ENCODE measurements at regions not wholly inside any gene's neighbourhood (a gene's known extent, or its start where the extent isn't known, plus 50 kb on each side); places are given as distances from the start of the nearest gene placed in this dataset.

DNA sequence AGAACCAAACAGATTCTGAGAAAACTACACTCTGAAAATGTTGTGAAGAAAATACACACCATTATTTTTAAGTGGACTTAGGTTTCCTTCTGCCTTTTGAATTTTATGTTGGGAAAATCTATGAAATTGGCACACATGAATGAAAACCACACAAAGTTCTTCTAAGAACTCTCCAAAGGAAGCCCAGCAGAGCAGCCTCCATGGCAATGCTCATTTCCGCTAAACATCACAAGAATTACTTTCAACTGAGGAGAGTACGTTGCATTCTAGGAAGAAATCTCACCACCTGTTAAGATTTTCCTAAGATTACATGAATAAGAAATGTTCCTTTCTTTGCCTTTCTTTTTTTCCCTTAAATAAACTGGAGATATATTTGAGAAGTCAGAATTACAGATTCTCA, 154.2 kb downstream of the BARHL2 start:
- DNase-seq (no peak), ATAC-seq (no peak)
- intact Hi-C loops (cut with DNase I, micrococcal nuclease): no loop called here

DNA sequence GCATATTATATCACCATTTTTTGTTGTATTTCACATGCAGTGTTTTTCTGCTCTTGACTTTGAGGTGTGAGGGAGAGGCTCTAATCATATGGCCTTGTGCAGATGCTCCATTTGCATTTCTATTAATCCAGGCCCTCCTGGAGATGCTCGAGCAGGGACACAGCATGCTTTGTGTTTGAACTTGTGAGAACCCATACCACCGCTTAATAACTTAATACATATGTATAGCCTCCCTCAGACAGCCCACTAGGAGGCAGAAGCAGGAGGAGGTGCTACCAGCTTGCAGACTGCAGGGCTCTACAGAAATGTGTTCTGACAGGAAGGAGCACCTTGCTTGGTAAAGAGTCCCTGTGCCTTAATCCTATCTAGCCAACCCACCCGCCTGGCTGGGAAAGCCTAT, 155.2 kb downstream of the BARHL2 start:
- DNase-seq: no peak
- intact Hi-C loops (cut with DNase I, micrococcal nuclease): no loop called here

DNA sequence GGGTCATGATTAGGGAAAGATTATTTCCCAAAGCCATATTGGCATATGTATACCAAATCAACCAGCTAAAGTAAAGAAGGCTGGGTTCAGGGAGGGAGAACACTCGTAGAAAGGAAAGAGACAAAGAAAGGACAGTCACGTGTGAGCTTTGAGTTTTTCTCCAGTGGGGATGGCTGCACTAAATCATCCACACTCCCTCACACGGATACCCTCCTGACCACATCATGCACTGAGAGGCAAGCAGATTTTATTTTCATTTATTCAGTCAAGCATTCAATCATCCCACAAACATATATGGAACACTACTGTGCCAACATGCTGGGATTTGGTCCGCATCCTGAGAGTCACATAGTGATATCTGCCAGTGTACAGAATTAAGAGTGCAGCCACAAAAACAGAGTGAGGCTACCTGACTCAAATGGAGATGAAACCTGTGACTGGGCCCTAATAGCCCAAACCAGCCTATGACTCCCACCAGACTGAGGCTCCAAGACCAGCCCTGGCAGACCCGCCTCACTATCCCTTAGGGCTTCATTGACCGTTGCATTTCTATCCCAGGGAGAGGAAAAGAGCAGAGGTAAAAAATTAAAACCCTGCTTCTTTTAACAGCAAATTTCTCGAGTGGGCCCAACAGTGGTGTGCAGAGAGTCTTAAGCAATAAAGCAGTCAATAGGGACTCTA, 155.9 kb downstream of the BARHL2 start:
- intact Hi-C loops (cut with DNase I, micrococcal nuclease): no loop called here
- ATAC-seq (no peak), DNase-seq (no peak)

More for the DNA sequence above, 155.2 kb downstream of the BARHL2 start:
- ATAC-seq: no peak

DNA sequence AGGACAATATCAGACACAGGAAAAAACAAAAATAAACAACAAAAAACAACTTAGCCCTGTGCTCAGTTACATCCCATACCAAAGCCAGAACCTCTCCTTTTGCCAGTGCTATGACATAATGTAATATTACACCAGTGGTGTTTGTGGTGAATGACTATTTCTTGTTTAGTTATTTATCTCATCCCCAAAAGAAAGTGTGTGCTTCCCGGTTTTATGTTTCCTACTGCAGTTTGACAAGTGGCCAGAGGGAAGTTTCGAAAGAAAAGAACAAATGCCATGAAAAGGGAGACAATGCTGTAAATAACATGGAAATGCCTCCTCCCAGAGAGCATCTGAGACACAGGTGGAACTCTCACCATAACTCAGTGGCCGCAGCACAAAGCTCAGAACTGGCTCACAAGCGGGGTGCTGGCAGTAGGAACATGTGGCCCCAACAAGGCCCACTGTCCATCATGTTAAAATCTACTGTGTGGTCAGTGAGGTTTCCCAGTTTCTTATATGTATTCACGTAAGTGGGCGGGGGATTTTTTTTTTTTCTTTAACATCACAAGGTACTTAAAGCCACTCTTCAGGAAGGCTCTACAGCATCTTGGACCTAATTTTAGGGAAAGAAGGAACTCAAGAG, 158.2 kb downstream of the BARHL2 start:
- intact Hi-C loops (cut with DNase I, micrococcal nuclease): no loop called here
- DNase-seq (no peak), ATAC-seq (no peak)

DNA sequence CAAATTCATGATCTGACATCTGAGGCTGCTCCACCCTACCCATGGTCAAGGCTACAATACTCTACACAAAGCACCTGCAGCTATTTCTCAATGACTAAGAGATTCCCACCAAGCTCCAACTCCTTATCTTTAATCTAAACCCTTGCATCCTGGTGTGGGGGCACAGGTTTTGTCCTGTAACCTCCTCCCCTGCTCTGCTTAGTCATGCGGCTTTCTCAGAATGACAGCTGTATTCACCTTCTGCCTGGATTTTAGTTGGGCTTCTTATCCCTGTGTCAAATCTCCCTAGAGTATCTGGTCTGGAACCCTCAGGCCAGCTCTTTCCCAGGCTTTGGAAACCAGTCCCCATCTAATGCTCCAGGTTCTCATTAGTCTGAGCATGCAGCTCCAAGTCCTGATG, 159.0 kb downstream of the BARHL2 start:
- ATAC-seq: no peak
- intact Hi-C loops (cut with DNase I, micrococcal nuclease): no loop called here
- no peak for DNase-seq

DNA sequence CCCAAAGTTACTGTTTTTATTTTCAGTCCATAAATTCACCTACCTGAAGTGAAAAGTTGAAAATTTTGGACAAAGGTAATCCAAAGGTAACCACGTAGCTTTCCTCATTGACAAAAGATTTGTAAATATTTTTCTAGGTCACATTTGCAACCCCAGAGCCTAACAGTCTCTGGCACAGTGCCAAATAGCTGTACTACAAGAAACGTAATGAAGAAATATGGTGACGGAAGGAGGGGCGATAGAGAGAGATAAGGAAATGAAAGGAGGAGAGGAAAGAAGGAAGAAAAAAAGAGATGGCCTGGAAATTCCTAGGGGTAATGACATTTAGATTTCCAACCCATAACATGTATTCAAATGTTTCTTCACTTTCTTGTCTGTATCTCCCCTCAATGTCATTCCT, 159.4 kb downstream of the BARHL2 start:
- no peak for ATAC-seq
- DNase-seq: no peak
- intact Hi-C loops (cut with DNase I, micrococcal nuclease): no loop called here

DNA sequence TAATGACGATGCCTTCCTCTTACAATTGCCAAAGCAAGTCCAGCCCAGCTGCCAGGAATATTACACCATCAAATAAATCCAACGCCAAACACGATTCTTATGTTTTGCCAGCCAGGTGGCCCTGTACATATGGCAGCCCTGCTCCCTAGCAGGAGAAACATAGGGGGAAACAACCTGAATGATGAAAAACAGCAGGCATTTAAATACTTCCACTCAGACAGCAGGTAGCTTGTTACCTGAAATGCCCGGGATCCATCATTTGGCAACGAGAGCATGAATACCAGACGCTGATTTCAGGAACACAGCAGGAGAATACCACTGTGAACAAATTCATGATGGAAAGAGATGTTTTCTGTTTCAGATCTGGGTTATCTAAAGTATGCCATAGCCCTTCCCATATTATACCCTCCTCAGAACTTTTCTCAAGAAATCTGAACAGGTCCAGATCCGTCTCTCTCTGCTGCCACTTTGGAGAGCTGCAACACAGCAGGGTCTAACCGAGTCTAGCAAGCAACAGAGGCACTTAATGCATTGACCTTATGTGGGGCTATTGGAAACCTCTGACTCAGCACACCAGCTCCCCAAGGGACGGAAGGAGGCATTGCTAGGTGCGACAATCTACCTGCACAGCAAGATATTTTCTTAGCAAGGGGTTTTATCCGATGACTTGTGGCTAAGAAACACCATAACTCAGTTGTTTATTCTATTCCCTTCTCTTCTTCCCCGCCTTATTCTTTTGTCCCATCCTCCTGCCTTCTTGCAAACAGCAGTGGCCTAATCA, 166.3 kb downstream of the BARHL2 start:
- ATAC-seq: no peak
- intact Hi-C loops (cut with DNase I, micrococcal nuclease): no loop called here
- DNase-seq: no peak

DNA sequence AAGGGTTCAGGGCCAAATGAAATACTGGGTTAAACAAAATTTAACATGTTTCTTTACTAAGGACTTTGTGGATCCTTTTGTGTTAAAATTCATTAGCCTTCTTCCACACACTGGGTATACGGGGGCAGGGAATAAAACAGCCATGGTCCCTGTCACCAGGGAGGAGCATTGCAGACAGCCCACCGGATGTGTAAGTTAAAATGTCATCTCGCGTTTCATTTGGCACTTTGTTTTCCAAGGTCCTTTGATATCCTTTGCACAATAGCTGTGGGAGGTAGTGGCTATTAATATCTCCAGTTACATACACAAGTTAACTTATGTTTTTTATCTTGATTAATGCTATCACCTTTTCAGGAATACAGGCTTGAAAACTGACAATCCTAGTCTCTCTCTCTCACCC, 172.7 kb downstream of the BARHL2 start:
- intact Hi-C loops (cut with DNase I, micrococcal nuclease): no loop called here
- ATAC-seq (no peak), DNase-seq (no peak)

DNA sequence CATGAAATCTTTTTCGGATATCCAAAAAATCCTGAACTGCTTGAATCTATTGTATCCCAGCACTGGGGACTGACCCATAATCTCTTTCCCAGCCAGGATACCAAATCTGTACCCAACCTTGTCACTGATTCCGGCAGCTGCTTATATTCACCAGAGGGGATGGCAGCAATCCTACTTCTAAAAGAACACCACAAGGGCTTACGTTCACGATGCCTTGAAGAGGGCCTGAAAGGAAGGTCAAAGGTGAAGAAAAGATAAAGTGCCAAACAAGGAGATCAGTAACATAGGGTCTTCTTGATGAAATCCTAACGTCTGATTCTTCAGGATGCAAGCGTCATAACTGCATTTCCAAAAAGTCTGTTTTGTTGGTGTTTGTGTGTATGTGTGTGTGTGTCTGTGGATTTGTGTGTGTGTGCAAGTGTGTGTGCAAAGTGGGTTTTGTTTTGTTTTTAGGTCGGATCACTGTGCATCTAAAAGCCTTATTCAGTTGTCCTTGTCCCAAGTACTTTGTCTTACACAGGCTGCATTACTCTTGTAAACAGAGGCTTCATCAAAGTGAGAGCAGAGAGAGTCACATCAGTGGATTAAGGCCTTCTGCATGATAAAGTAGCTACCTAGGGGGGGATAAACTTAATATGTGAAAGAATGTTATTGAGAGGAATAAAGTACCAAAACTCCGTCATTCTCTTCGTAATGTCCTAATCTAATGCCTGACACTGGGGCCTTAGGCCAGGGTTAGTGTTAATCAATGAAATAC, 179.3 kb downstream of the BARHL2 start:
- DNase-seq: no peak
- no peak for ATAC-seq
- intact Hi-C loops (cut with DNase I, micrococcal nuclease): no loop called here

DNA sequence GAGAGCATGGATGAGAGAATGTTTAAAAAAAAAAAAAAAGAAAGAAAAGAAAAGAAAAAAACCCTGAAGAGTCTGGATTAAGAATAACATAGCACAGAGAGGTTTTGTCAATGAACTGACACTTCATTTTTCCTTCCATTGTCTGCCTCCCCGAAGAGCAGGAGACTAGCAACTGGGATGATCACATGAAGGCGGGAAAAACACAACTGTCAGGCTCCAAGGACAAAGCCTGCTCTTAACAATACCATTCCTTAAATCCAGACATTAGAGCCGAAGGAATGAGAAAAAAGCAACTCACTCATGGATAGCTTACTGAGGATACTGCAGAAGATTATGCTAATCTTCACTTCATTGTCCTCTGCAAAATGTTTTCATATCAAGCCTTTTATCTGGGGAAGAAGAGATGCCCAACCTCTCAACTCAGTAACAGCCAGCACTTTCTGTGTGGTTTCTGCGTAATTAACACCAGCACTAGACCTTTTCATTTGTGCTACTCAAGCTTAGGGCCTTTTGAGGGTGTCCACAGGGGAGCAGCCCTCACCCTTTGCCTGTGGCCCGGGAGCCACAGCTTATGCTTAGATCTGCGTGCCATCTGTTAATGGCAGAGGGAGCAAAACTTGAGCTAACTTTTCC, 182.3 kb downstream of the BARHL2 start:
- intact Hi-C loops (cut with DNase I, micrococcal nuclease): no loop called here
- DNase-seq (no peak), ATAC-seq (no peak)

DNA sequence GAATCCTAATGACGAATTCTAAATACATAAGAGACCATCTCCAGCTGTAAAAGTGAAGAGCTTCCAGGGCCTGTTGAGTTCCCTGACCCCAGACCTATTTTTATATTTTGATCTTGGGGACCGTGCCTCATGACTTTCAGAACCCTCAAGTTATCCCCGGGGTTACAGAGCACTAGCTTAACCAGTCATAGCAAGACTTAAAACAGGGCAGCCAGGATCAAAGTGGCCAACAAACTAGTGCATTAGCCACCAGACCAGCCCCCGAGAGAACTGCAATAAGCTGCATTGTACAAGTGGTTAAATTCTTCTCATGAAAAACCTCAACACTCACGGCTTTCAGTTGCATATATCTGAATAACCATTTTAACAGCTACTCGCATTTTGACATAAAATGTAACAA, 183.0 kb downstream of the BARHL2 start:
- intact Hi-C loops (cut with DNase I, micrococcal nuclease): no loop called here
- no peak for DNase-seq
- ATAC-seq: no peak

DNA sequence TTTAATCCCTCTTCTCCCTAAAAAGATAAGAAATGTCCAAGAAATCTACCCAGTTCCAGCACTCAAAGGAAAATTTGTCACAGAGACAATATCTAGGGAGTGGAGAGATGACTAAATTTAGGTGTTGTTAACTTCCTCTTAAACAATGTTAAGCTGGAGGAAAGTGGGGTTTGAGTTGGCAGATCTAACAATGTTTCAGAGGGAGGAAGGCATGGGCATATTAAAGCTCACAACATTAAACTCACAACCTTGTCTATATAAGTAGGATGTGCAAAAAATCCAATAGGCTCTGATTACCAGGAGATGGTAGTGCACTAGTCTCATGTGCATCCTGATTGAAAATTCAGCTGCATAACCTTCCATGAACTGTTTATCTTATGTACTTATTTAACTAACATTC, 190.1 kb downstream of the BARHL2 start:
- intact Hi-C loops (cut with DNase I, micrococcal nuclease): no loop called here
- ATAC-seq: no peak
- DNase-seq: no peak

DNA sequence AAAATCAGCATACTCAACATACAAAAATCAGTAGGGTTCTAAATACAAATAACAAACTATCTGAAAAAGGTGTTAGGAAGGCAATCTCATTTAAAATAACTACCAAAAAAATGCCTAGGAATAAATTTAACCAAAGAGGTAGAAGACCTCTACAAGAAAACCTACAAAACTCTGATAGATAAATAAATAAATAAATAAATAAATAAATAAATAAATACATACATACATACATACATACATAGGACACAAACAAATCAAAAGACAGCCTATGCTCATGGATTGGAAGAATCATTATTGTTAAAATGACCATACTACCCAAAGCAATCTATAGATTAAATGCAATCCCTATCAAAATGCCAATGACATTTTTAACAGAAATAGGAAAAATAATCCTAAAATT, 194.7 kb downstream of the BARHL2 start:
- DNase-seq: no peak
- intact Hi-C loops (cut with DNase I, micrococcal nuclease): no loop called here
- no peak for ATAC-seq

DNA sequence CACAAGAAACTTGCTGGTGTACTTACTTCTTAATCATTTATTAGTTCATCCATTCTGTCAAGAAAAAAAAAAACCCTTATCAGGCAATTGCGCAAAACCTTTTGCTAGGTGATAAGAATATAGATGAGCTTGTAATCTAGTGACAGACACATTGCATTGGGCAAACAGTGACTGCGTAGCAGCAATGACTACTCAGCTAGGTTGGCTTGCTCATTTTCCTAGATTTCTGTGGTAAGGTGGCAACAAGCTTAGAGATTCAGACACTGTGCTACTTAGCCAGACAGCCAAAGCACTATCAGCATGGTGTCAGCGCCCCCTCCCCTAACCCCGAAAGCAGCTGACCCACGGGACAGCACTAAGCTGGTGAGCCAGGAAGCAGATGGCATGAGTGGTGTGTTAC, 203.1 kb downstream of the BARHL2 start:
- intact Hi-C loops (cut with DNase I, micrococcal nuclease): no loop called here
- ATAC-seq (no peak), DNase-seq (no peak)

DNA sequence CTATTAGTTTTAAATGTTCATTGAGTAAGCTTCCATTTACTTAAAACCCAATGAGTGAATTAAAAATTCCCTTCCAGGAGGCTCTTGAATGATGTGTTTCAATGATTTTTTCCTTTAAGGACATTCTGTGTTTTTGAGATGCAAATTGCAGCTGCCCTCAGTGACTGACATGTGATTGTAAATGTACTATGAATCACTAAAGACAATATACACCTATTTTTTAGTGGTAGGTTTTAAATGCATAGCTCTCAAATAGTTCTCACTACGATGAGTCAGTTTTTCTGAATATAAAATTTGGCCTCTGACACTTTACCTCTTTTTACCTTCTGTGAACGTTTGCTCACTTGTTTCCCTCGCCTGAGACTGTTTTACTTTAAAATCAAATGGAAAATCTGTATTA, 204.7 kb downstream of the BARHL2 start:
- intact Hi-C loops (cut with DNase I, micrococcal nuclease): no loop called here
- DNase-seq (no peak), ATAC-seq (no peak)

DNA sequence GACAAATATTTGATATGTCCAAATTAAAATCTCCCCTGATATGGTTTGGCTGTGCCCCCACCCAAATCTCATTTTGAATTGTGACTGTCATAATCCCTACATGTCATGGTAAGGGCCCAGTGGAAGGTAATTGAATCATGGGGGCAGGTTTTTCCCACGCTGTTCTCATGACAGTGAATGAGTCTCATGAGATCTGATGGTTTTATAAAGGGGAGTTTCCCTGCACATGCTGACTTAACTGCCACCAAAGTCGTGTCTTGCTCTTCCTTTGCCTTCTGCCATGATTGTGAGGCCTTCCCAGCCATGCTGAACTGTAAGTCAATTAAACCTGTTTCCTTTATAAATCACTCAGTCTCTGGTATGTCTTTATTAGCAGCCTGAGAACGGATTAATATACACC, 207.0 kb downstream of the BARHL2 start:
- intact Hi-C loops (cut with DNase I, micrococcal nuclease): no loop called here
- ATAC-seq (no peak), DNase-seq (no peak)

DNA sequence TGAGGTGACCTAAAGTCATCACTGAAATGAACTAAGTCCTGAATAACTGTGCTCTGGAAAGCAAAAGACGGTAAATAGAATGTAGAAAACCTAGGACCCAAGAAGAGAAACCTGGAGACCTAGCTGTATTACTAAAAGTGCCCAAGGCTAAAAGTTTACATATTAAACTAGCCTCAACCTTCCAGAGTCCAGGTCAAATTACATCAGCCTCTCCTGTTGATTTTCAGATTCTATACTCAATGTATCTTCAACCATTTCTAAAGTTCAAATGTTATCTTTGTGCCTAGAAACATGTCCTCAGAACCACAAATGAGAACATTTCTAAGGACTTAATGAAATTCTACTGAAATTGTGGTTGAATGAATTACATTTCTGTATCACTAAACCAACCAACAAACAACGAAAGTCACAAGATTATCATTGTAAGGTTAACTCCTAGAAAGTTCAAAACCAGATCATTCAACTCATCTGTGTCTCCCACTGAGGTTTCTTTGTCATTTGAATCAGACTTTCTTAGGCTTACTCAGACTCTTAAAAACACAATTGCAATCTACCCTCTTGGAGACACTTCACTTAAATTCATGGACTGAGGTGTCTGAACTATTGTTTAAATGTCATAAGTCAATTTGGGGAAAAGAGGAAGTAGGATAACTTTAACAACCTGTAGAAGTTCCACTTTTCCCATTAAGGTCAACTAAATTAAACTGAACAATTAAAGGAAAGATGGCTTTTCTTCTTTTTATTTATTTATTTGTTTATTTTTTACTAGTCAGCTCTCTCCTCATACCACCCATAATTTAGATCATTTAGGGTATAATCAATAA, 207.7 kb downstream of the BARHL2 start:
- peak; percentile 37 for ATAC-seq
- intact Hi-C loops (cut with DNase I, micrococcal nuclease): no loop called here
- DNase-seq: no peak

DNA sequence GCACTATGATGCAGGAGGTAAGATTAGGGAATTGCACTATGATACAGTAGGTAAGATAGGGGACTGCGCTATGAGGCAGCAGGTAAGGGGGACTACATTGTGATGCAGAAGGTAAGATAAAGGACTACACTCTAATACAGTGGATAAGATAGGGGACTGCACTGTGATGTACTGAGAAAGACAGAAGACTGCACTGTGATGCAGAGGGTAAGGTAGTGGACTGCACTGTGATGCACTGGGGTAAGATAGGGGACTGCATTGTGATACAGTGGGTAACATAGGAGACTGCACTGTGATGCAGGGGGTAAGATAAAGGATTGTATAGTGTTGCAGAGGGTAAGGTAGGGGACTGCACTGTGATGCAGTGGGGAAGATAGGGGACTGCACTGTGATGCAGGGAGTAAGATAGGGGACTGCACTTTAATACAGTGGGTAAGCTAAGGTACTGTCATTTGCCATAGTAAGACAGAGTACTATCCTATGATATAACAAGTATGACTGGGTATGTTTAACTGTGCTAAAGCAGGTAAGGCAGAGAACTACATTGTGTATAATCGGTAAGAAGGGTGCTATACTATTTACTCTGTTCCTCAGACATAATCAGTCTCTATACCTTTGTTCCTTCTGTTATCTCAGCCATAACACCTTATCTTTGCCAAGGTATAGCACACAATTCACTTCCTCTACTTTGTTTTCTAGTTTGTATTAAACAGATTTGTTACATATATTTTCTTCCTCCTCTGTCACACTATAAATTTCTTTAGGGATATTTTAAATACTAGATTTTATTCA, 208.5 kb downstream of the BARHL2 start:
- peak; percentile 96 for ATAC-seq
- DNase-seq: no peak
- intact Hi-C loops (cut with DNase I, micrococcal nuclease): no loop called here

All from left colon (tissue), 2 donors.